Upper lobe of left lung (tissue), 6 donors: ENCODE measurements at regions not wholly inside any gene's neighbourhood (a gene's known extent, or its start where the extent isn't known, plus 50 kb on each side); places are given as distances from the start of the nearest gene placed in this dataset.

Experiments
- ATAC-seq, 2 donors: fragments of 200-7000 bp; cut with Tn5 transposase; one replicate each; pipeline ENCODE4 v1.9.1; 2022; ENCODE audit warnings: mild to moderate bottlenecking in 2 of 2, moderate library complexity in 2 of 2; ENCODE audit not compliant: low FRiP score in 2 of 2
- DNase-seq, 2 donors: peaks; one replicate each; pipeline ENCODE4 v3.0.0-alpha.2; 2019 to 2020
- H3K27ac ChIP-seq, 4 donors: fragments of 200-600 bp; sonication (generic); one replicate each; pipeline ENCODE4 v1.5.1; 2016 to 2019
- H3K27me3 ChIP-seq, 4 donors: fragments of 200-600 bp; sonication (generic); one replicate each; pipeline ENCODE4 v1.5.1; 2017 to 2019
- H3K36me3 ChIP-seq, 4 donors: fragments of 200-600 bp; sonication (generic); one replicate each; pipeline ENCODE4 v1.5.1; 2016 to 2019
- H3K4me1 ChIP-seq, 4 donors: fragments of 200-600 bp; sonication (generic); one replicate each; pipeline ENCODE4 v1.5.1; 2018 to 2019
- H3K4me3 ChIP-seq, 4 donors: fragments of 200-600 bp; sonication (generic); one replicate each; pipeline ENCODE4 v1.5.1; 2017 to 2019; ENCODE audit warnings: mild to moderate bottlenecking in 2 of 4, moderate library complexity in 1 of 4
- H3K9me3 ChIP-seq, 4 donors: fragments of 200-600 bp; sonication (generic); one replicate each; pipeline ENCODE4 v1.5.1; 2018 to 2019
- EP300 ChIP-seq, 4 donors: sonication (generic); formaldehyde crosslinking; IDR thresholded peaks; one replicate each; pipeline ENCODE4 v1.5.1; 2017; ENCODE audit warnings: antibody characterized with exemption in 4 of 4, control low read depth in 2 of 4
- POLR2A ChIP-seq, 4 donors: fragments of 450-650 bp; IDR thresholded peaks; one replicate each; pipeline ENCODE4 v1.5.1; 2016 to 2017; ENCODE audit warnings: antibody characterized with exemption in 4 of 4, mild to moderate bottlenecking in 2 of 4
- POLR2AphosphoS5 ChIP-seq, 2 donors: sonication (generic); formaldehyde crosslinking; IDR thresholded peaks; one replicate each; pipeline ENCODE4 v1.5.1; 2017; ENCODE audit warnings: antibody characterized with exemption in 2 of 2
- WGBS, 2 donors: methylation state at CpG; one replicate each; pipeline ENCODE4 v1.1.5; 2017 to 2018; 5-methylcytosine and 5-hydroxymethylcytosine counted together
- TF ChIP-seq, protein P1 (sequence below), 6 experiments: fragments of 450-650 bp in 4 of 6; fragments of 200-600 bp in 2 of 6; sonication (generic) in 2 of 6; IDR thresholded peaks; one replicate each; pipeline ENCODE4 v1.5.1; 2016 to 2019; ENCODE audit warnings: antibody characterized with exemption in 6 of 6
- donor health status: DM: no; HTN: no; CAD: no; lungs with moderate emphysema.
- donor health status: DM: no; HTN: yes; CAD: no; lungs with severe emphysema.

DNA sequence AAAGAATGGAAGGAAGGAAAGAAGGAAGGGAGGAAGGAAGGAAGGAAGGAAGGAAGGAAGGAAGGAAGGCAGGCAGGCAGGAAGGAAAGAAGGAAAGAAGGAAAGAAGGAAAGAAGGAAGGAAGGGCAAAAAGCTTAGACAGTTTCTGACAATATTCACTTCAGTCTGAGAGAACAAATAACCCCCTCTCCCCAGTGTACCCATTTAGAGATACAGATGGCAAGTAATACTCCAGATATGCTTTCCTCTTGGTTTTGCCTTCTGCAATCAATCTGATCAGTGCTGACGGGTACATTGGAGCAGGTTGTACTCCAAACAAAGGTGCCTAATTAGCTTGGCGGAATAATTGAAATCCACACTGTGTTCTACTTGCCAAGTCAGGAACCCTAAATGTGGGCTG is 534.6 kb upstream of the TMEFF2 start:
- H3K9me3 ChIP-seq = no peaks in the 10 kb centered on the region
- 94 to 96% methylated on average over 2 of the region's 2 CpGs for WGBS, 2 donors
- no peaks in the 10 kb centered on the region for H3K36me3 ChIP-seq
- H3K27ac ChIP-seq = no peak overlapping the region
- no peak for ATAC-seq
- no peak overlapping the region for H3K4me3 ChIP-seq
- no peaks in the 10 kb centered on the region for H3K27me3 ChIP-seq
- TF ChIP-seq POLR2A (IDR thresholded peaks at IDR 0.05) (no peak), POLR2AphosphoS5 (IDR thresholded peaks at IDR 0.05) (no peak), EP300 (IDR thresholded peaks at IDR 0.05) (no peak)
- TF ChIP-seq, protein P1, sequence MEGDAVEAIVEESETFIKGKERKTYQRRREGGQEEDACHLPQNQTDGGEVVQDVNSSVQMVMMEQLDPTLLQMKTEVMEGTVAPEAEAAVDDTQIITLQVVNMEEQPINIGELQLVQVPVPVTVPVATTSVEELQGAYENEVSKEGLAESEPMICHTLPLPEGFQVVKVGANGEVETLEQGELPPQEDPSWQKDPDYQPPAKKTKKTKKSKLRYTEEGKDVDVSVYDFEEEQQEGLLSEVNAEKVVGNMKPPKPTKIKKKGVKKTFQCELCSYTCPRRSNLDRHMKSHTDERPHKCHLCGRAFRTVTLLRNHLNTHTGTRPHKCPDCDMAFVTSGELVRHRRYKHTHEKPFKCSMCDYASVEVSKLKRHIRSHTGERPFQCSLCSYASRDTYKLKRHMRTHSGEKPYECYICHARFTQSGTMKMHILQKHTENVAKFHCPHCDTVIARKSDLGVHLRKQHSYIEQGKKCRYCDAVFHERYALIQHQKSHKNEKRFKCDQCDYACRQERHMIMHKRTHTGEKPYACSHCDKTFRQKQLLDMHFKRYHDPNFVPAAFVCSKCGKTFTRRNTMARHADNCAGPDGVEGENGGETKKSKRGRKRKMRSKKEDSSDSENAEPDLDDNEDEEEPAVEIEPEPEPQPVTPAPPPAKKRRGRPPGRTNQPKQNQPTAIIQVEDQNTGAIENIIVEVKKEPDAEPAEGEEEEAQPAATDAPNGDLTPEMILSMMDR (IDR thresholded peaks at IDR 0.05) = no peak
- DNase-seq = no peak
- no peaks in the 10 kb centered on the region for H3K4me1 ChIP-seq

DNA sequence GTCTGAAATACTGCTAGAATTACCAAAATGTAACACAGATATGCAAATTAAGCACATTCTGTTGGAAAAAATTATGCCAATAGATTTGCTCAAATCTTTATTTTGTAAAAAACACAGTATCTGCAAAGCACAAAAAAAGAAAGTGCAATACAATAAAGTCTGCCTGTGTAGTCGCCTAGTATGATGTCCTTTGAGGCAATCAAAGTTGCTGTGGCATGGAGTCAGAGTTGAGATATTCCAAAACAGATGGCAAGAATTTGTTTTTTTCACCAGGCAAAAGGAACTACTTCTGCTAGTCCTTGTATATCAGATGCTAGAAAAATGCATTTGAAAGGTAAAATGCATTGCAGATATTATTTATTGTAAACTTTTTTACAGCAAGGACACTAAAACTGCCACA is 531.3 kb upstream of the TMEFF2 start:
- H3K27me3 ChIP-seq = no peaks in the 10 kb centered on the region
- WGBS, 2 donors = 53 to 66% methylated on average over 1 of the region's 1 CpG
- no peak for TF ChIP-seq POLR2A (IDR thresholded peaks at IDR 0.05)
- TF ChIP-seq, protein P1 (IDR thresholded peaks at IDR 0.05) = no peak

DNA sequence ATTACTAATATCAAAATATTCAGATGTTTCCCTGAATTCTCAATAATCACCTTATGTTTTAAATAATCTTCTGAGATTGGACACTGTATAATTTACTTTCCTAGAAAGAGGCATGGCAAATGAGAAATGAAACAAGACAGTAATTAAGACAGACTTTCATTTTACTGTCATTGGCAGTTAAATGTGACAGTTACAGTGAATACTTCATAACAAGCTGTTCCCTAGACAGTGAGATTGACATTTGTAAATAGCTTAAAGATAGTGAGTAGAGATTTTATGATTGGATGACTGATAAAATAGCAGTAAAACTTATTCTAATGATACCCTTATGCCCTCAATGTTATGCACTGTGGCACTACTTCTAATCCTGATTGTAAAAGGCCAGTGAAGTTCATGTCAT is 524.9 kb upstream of the TMEFF2 start:
- TF ChIP-seq, protein P1 (IDR thresholded peaks at IDR 0.05) = no peak
- TF ChIP-seq EP300 (IDR thresholded peaks at IDR 0.05) = no peak
- no peak for TF ChIP-seq POLR2A (IDR thresholded peaks at IDR 0.05)
- no peak for TF ChIP-seq POLR2AphosphoS5 (IDR thresholded peaks at IDR 0.05)
- Histone ChIP-seq H3K4me1 (no peaks in the 10 kb centered on the region), H3K9me3 (no peaks in the 10 kb centered on the region), H3K27ac (no peak overlapping the region), H3K36me3 (no peaks in the 10 kb centered on the region), H3K4me3 (no peak overlapping the region), H3K27me3 (no peaks in the 10 kb centered on the region)
- DNase-seq (no peak), ATAC-seq (no peak)

More for the DNA sequence above, 531.3 kb upstream of the TMEFF2 start:
- DNase-seq = no peak
- Histone ChIP-seq H3K4me3 (no peak overlapping the region), H3K27ac (no peak overlapping the region), H3K4me1 (no peaks in the 10 kb centered on the region), H3K9me3 (no peaks in the 10 kb centered on the region), H3K36me3 (no peaks in the 10 kb centered on the region)
- no peak for ATAC-seq

DNA sequence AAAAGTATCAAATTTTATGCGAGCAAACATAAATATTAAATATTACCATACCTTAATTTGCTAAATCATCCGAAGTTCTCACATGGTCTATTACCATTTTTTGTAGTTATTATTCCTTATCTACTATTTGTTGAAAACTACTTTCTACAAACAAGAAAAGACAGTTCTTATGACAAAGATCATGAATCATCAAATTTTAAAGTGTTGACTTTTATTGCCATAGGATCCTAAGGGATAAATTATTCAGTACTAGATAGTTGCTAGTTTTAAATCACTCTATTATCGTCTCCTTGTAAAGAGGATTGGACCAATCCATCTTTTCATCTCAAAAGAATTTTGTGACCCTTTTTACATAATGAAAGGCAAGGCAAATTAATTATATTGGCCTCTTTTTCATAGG is 523.6 kb upstream of the TMEFF2 start:
- no peaks in the 10 kb centered on the region for H3K4me1 ChIP-seq
- no peaks in the 10 kb centered on the region for H3K27me3 ChIP-seq
- ATAC-seq (no peak), DNase-seq (no peak)
- TF ChIP-seq, protein P1 (IDR thresholded peaks at IDR 0.05) = no peak
- TF ChIP-seq POLR2A (IDR thresholded peaks at IDR 0.05) (no peak), EP300 (IDR thresholded peaks at IDR 0.05) (no peak), POLR2AphosphoS5 (IDR thresholded peaks at IDR 0.05) (no peak)
- H3K27ac ChIP-seq = no peak overlapping the region
- no peak overlapping the region for H3K4me3 ChIP-seq
- H3K9me3 ChIP-seq = no peaks in the 10 kb centered on the region
- no peaks in the 10 kb centered on the region for H3K36me3 ChIP-seq
- 84 to 94% methylated on average over 3 of the region's 3 CpGs for WGBS, 2 donors

DNA sequence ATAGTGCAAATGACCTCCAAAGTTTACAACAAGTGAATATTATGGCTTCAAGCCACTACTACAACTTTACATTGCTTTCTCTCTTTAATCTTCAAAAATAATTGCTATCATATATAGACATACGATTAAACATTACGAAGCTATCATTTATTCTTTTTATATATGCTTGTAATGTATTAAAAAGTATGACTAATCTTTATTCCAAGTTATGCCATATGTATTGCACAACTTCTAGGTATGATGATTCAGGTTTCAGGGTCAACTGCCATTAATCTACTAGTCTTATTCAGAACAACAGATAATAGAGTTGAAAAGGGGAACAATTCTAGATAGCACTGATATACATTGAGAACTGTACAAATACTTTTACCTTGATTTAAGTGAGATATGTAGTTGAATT is 506.2 kb upstream of the TMEFF2 start:
- DNase-seq = no peak
- Histone ChIP-seq H3K9me3 (no peaks in the 10 kb centered on the region), H3K27ac (no peak overlapping the region), H3K27me3 (no peaks in the 10 kb centered on the region), H3K36me3 (no peaks in the 10 kb centered on the region), H3K4me1 (no peaks in the 10 kb centered on the region), H3K4me3 (no peak overlapping the region)
- WGBS, 2 donors = 65 to 89% methylated on average over 2 of the region's 2 CpGs
- ATAC-seq = no peak
- no peak for TF ChIP-seq EP300 (IDR thresholded peaks at IDR 0.05)
- no peak for TF ChIP-seq POLR2AphosphoS5 (IDR thresholded peaks at IDR 0.05)
- TF ChIP-seq POLR2A (IDR thresholded peaks at IDR 0.05) = no peak
- TF ChIP-seq, protein P1 (IDR thresholded peaks at IDR 0.05) = no peak
